ENCODE measurements at regions not wholly inside any gene's neighbourhood (a gene's known extent, or its start where the extent isn't known, plus 50 kb on each side); places are given as distances from the start of the nearest gene placed in this dataset.

DNA sequence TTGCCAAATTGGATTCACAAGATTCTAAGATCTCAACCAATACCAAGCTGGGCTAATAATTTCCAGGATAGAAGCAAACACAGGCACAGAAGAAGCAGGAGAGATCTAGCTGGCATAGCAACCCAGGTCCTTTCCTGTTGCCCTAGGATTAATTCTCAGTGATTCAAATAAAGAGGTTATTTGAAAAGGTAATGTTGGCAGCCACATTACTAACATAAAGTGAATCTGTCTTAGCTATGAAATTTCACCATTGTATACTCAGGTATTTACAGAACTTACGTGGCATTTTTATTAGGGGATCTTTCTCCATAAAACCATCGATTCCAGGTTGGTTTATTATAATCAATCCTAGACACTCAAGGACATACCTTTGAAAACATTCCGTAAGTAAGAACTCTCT lies 379.3 kb upstream of the POM121L12 start:
- Histone ChIP-seq H3K4me3 (ENCODE audit: low read length) (no peak overlapping the region), H3K79me2 (ENCODE audit: control insufficient read depth, low read length) (no peaks in the 10 kb centered on the region), H3K9me2 (replicated peaks; ENCODE audit: control insufficient read depth, low read length) (no peaks in the 10 kb centered on the region; the same call in 1 of the 2 replicates), H4K20me1 (ENCODE audit: control insufficient read depth, insufficient read depth, low read depth, low read length) (no peaks in the 10 kb centered on the region), H3K9me3 (ENCODE audit: control insufficient read depth, insufficient read depth, low read length) (no peaks in the 10 kb centered on the region; the same call in 1 of the 2 replicates), H3K4me1 (ENCODE audit: control insufficient read depth, low read length) (no peaks in the 10 kb centered on the region), H3K36me3 (ENCODE audit: control insufficient read depth, low read length) (no peaks in the 10 kb centered on the region), H3K4me2 (ENCODE audit: low read length) (no peak overlapping the region), H3K27ac (ENCODE audit: low read depth, low read length) (no peak overlapping the region), H3K27me3 (ENCODE audit: control insufficient read depth, low read length) (no peaks in the 10 kb centered on the region), H3F3A (ENCODE audit: control insufficient read depth, insufficient read depth) (no peaks in the 10 kb centered on the region)
- TF ChIP-seq, protein P1, sequence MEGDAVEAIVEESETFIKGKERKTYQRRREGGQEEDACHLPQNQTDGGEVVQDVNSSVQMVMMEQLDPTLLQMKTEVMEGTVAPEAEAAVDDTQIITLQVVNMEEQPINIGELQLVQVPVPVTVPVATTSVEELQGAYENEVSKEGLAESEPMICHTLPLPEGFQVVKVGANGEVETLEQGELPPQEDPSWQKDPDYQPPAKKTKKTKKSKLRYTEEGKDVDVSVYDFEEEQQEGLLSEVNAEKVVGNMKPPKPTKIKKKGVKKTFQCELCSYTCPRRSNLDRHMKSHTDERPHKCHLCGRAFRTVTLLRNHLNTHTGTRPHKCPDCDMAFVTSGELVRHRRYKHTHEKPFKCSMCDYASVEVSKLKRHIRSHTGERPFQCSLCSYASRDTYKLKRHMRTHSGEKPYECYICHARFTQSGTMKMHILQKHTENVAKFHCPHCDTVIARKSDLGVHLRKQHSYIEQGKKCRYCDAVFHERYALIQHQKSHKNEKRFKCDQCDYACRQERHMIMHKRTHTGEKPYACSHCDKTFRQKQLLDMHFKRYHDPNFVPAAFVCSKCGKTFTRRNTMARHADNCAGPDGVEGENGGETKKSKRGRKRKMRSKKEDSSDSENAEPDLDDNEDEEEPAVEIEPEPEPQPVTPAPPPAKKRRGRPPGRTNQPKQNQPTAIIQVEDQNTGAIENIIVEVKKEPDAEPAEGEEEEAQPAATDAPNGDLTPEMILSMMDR (IDR thresholded peaks at IDR 0.05; ENCODE audit: low read depth, low read length, poor library complexity, severe bottlenecking) = no peak
- TF ChIP-seq EZH2phosphoT487 (IDR thresholded peaks at IDR 0.05; ENCODE audit: borderline replicate concordance, low read length) = no peak

DNA sequence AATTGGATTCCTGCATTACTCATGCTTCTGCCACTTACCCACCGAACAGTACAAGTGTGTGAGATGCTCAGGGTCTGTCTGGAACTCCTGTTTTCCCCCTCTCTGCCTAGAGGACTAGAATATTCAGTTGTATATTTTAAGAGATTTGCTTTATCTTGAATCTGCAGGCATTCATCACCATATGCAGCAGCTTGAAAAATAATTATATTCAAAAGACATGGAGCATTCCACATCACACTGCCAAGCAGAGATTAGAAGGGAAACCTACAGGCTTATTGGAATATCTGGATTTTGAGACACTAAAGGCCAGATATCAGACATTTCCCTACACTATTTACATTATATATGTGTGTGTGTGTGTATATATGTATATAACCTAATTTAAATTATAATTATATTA lies 382.8 kb upstream of the POM121L12 start:
- Histone ChIP-seq H3F3A (ENCODE audit: control insufficient read depth, insufficient read depth) (no peaks in the 10 kb centered on the region), H4K20me1 (ENCODE audit: control insufficient read depth, insufficient read depth, low read depth, low read length) (no peaks in the 10 kb centered on the region), H3K79me2 (ENCODE audit: control insufficient read depth, low read length) (no peaks in the 10 kb centered on the region), H3K4me1 (ENCODE audit: control insufficient read depth, low read length) (no peaks in the 10 kb centered on the region), H3K9me2 (replicated peaks; ENCODE audit: control insufficient read depth, low read length) (no peaks in the 10 kb centered on the region; the same call in 1 of the 2 replicates), H3K27me3 (ENCODE audit: control insufficient read depth, low read length) (no peaks in the 10 kb centered on the region), H3K4me3 (ENCODE audit: low read length) (no peak overlapping the region), H3K9me3 (ENCODE audit: control insufficient read depth, insufficient read depth, low read length) (no peaks in the 10 kb centered on the region; the same call in 1 of the 2 replicates), H3K36me3 (ENCODE audit: control insufficient read depth, low read length) (no peaks in the 10 kb centered on the region), H3K4me2 (ENCODE audit: low read length) (no peak overlapping the region), H3K27ac (ENCODE audit: low read depth, low read length) (no peak overlapping the region)
- TF ChIP-seq, protein P1 (IDR thresholded peaks at IDR 0.05; ENCODE audit: low read depth, low read length, poor library complexity, severe bottlenecking) = no peak
- TF ChIP-seq EZH2phosphoT487 (IDR thresholded peaks at IDR 0.05; ENCODE audit: borderline replicate concordance, low read length) = no peak

DNA sequence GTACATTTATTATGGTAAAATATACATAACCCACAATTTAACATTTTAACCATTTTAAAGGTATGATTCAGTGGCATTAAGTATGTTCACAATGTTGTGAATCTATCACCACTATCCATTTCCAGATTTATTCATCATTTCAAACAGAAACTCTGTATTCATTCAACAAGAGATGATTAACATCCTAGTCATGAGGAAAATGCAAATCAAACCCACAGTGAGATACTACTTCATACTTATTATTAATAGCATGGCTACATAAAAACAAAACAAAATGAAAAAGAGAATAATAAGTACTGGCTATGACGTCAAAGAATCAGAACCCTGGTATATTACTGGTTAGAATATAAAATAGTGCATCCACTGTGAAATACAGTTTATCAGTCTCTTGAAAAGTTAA lies 386.6 kb upstream of the POM121L12 start:
- H3K79me2 ChIP-seq (ENCODE audit: control insufficient read depth, low read length) = no peaks in the 10 kb centered on the region
- no peaks in the 10 kb centered on the region for H3K27me3 ChIP-seq (ENCODE audit: control insufficient read depth, low read length)
- no peaks in the 10 kb centered on the region for H4K20me1 ChIP-seq (ENCODE audit: control insufficient read depth, insufficient read depth, low read depth, low read length)
- no peak overlapping the region for H3K4me2 ChIP-seq (ENCODE audit: low read length)
- H3K9me2 ChIP-seq (replicated peaks; ENCODE audit: control insufficient read depth, low read length) = no peaks in the 10 kb centered on the region; the same call in 1 of the 2 replicates
- no peaks in the 10 kb centered on the region for H3F3A ChIP-seq (ENCODE audit: control insufficient read depth, insufficient read depth)
- H3K4me3 ChIP-seq (ENCODE audit: low read length) = no peak overlapping the region
- TF ChIP-seq, protein P1 (IDR thresholded peaks at IDR 0.05; ENCODE audit: low read depth, low read length, poor library complexity, severe bottlenecking) = no peak
- no peak for TF ChIP-seq EZH2phosphoT487 (IDR thresholded peaks at IDR 0.05; ENCODE audit: borderline replicate concordance, low read length)
- H3K9me3 ChIP-seq (ENCODE audit: control insufficient read depth, insufficient read depth, low read length) = peaks cover 7% of the 10 kb centered on the region; the same call in 1 of the 2 replicates
- H3K4me1 ChIP-seq (ENCODE audit: control insufficient read depth, low read length) = no peaks in the 10 kb centered on the region
- H3K36me3 ChIP-seq (ENCODE audit: control insufficient read depth, low read length) = 0 out of 2 replicates have a peak, but pooled peaks cover 2% of the 10 kb centered on the region
- no peak overlapping the region for H3K27ac ChIP-seq (ENCODE audit: low read depth, low read length)

Measured in DOHH2 (cell line).